HCEC 1CT (cell line): ENCODE measurements at regions not wholly inside any gene's neighbourhood (a gene's known extent, or its start where the extent isn't known, plus 50 kb on each side); places are given as distances from the start of the nearest gene placed in this dataset.
A peak's percentile ranks its signal among the peaks of the same experiment; 100 is the strongest.
"Not testable (repeated sequence)": the region's sequence is repeated elsewhere in the genome, so short reads cannot be mapped to it uniquely, and the experiment has no call there.

ENCODE experiments used
- DNase-seq: peaks from one replicate; pipeline ENCODE4 v3.0.0-alpha.2; 2017

GRCh38 chr7:12834782-12835181 lies 147.3 kb downstream of the ARL4A start:
- DNase-seq: no peak

- DNase-seq: no peak
Measured at GRCh38 chr7:12839508-12840153, 152.2 kb downstream of the ARL4A start.

- DNase-seq: not testable (repeated sequence)
Measured at GRCh38 chr7:12844732-12845131, 157.3 kb downstream of the ARL4A start.

GRCh38 chr7:12847001-12847400 lies 159.6 kb downstream of the ARL4A start:
- DNase-seq: no peak

- DNase-seq: no peak
Measured at GRCh38 chr7:12851142-12851541, 163.7 kb downstream of the ARL4A start.

- DNase-seq: no peak
Measured at GRCh38 chr7:12851841-12852240, 164.4 kb downstream of the ARL4A start.

- no peak for DNase-seq
Measured at GRCh38 chr7:12855036-12855435, 167.6 kb downstream of the ARL4A start.

GRCh38 chr7:12859761-12860160 lies 172.3 kb downstream of the ARL4A start:
- no peak for DNase-seq

GRCh38 chr7:12861070-12861469 lies 173.6 kb downstream of the ARL4A start:
- no peak for DNase-seq

GRCh38 chr7:12862146-12862545 lies 174.7 kb downstream of the ARL4A start:
- DNase-seq: no peak

- no peak for DNase-seq
Measured at GRCh38 chr7:12864470-12865046, 177.1 kb downstream of the ARL4A start.

- DNase-seq: no peak
Measured at GRCh38 chr7:12865593-12865992, 178.2 kb downstream of the ARL4A start.

GRCh38 chr7:12866207-12866606 lies 178.8 kb downstream of the ARL4A start:
- no peak for DNase-seq

GRCh38 chr7:12868027-12868426 lies 180.6 kb downstream of the ARL4A start:
- DNase-seq: no peak

- no peak for DNase-seq
Measured at GRCh38 chr7:12870219-12870618, 182.8 kb downstream of the ARL4A start.

- no peak for DNase-seq
Measured at GRCh38 chr7:12872487-12872886, 185.1 kb downstream of the ARL4A start.

GRCh38 chr7:12873571-12873970 lies 186.1 kb downstream of the ARL4A start:
- DNase-seq: no peak

- DNase-seq: no peak
Measured at GRCh38 chr7:12879139-12879538, 191.7 kb downstream of the ARL4A start.

GRCh38 chr7:12881712-12882111 lies 194.3 kb downstream of the ARL4A start:
- DNase-seq: no peak

- DNase-seq: no peak
Measured at GRCh38 chr7:12882710-12883109, 195.3 kb downstream of the ARL4A start.

- DNase-seq: peak; percentile 18
Measured at GRCh38 chr7:12884033-12884432, 196.6 kb downstream of the ARL4A start.

- DNase-seq: peak; percentile 45
Measured at GRCh38 chr7:12884856-12885440, 197.5 kb downstream of the ARL4A start.

- peak; percentile 48 for DNase-seq
Measured at GRCh38 chr7:12888717-12889116, 201.3 kb downstream of the ARL4A start.

- peak; percentile 50 for DNase-seq
Measured at GRCh38 chr7:12889391-12889790, 202.0 kb downstream of the ARL4A start.

- no peak for DNase-seq
Measured at GRCh38 chr7:12890586-12890985, 203.2 kb downstream of the ARL4A start.
